Type B pancreatic cell (in vitro differentiated cells): ENCODE measurements at regions not wholly inside any gene's neighbourhood (a gene's known extent, or its start where the extent isn't known, plus 50 kb on each side); places are given as distances from the start of the nearest gene placed in this dataset.

Experiments
- DNase-seq: peaks from one replicate; pipeline ENCODE4 v3.0.0; 2021; ENCODE audit warnings: mixed read lengths; ENCODE audit not compliant: unreplicated experiment; ENCODE audit errors: extremely low spot score
- H3K27ac Mint-ChIP-seq: 2 replicates; pipeline ENCODE4 v1.8.0; 2021; ENCODE audit warnings: mild to moderate bottlenecking, mixed read lengths
- H3K27me3 Mint-ChIP-seq: 2 replicates; pipeline ENCODE4 v1.8.0; 2021; ENCODE audit warnings: mixed read lengths
- H3K36me3 Mint-ChIP-seq: 2 replicates; pipeline ENCODE4 v1.8.0; 2021; ENCODE audit warnings: mixed read lengths
- H3K4me1 Mint-ChIP-seq: one replicate; pipeline ENCODE4 v1.8.0; 2021; ENCODE audit warnings: mixed read lengths; ENCODE audit not compliant: unreplicated experiment
- H3K4me3 Mint-ChIP-seq: 2 replicates; pipeline ENCODE4 v1.8.0; 2021; ENCODE audit warnings: mild to moderate bottlenecking, mixed read lengths
- H3K9me3 Mint-ChIP-seq: 2 replicates; pipeline ENCODE4 v1.8.0; 2021; ENCODE audit warnings: mixed read lengths
- CTCF ChIP-seq: fragments of 200-600 bp; sonication (generic); conservative IDR thresholded peaks from 2 replicates; pipeline ENCODE4 v1.5.0; 2021; ENCODE audit warnings: antibody characterized with exemption, mild to moderate bottlenecking

- Mint-ChIP-seq H3K36me3 (peaks cover 3% of the 10 kb centered on the region), H3K4me3 (no peak overlapping the region), H3K4me1 (no peaks in the 10 kb centered on the region), H3K27ac (no peak overlapping the region), H3K9me3 (peaks cover 4% of the 10 kb centered on the region), H3K27me3 (no peaks in the 10 kb centered on the region)
- TF ChIP-seq CTCF: no peak
- no peak for DNase-seq
Measured at GRCh38 chr13:104071806-104072205, 1005.6 kb upstream of the SLC10A2 start.

DNA sequence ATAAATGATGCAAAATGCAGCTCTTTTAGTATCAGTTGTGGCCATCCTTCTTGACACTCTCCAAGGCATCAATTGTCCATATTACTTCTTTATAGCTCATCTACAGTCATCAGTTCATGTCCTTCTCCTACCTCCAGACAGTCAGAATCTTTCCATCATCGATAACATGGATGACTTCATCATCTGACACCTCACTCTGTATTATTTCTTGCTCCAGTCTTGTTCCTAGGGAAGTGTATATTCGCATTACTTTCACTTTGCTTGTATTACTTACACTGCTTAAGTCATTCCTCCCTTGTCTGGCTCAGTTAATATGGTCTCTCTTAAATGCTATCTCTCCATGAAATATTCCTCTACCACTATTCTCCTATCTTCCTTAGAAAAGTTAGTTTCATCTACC lies 999.1 kb upstream of the SLC10A2 start:
- DNase-seq: no peak
- TF ChIP-seq CTCF: no peak
- Mint-ChIP-seq H3K36me3 (peaks cover 5% of the 10 kb centered on the region), H3K4me1 (no peaks in the 10 kb centered on the region), H3K4me3 (no peak overlapping the region), H3K9me3 (peaks cover 5% of the 10 kb centered on the region), H3K27me3 (no peaks in the 10 kb centered on the region), H3K27ac (no peak overlapping the region)

DNA sequence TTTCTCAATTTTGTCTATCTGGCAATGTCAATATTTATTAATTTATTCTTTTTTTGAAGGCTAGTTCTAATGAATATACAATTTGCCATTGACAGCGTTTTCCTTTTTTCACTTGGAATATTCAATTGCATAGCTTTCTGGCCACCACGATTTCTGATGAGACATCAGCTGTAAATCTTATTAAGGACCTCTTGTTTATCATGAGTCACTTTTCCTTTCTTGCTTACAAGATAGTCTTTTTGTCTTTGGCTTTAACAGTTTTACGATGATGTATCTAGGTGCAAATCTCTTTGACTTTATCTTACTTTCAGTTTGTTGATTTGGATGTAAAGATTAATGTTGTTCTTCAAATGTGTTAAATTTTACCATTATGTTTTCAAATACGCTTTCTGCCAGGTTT lies 991.6 kb upstream of the SLC10A2 start:
- H3K36me3 Mint-ChIP-seq: peaks cover 5% of the 10 kb centered on the region
- H3K4me3 Mint-ChIP-seq: no peak overlapping the region
- no peak overlapping the region for H3K27ac Mint-ChIP-seq
- no peaks in the 10 kb centered on the region for H3K4me1 Mint-ChIP-seq
- H3K27me3 Mint-ChIP-seq: no peaks in the 10 kb centered on the region
- no peak for TF ChIP-seq CTCF
- H3K9me3 Mint-ChIP-seq: peaks cover 5% of the 10 kb centered on the region
- DNase-seq: no peak

DNA sequence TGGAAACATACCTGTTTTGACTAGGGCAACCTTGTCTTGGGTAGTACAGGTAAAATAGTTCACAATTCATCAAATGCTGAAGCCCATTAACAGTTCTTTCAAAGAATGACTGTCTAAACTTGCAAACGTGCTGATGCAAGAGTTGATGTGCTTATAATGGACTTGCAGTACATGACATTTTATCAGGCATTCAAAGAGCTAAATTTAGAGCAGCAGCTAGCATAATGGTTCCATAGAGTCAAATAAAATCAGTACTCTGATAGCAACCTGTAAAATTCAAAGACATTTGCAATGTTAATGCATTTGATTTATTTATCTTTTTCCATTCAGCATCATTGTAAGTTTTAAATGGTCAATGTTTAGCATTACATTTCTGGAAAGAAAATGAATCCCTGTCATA lies 979.7 kb upstream of the SLC10A2 start:
- H3K4me3 Mint-ChIP-seq: no peak overlapping the region
- no peaks in the 10 kb centered on the region for H3K36me3 Mint-ChIP-seq
- H3K4me1 Mint-ChIP-seq: no peaks in the 10 kb centered on the region
- no peak overlapping the region for H3K27ac Mint-ChIP-seq
- no peak for TF ChIP-seq CTCF
- no peaks in the 10 kb centered on the region for H3K9me3 Mint-ChIP-seq
- no peaks in the 10 kb centered on the region for H3K27me3 Mint-ChIP-seq
- DNase-seq: no peak

- no peaks in the 10 kb centered on the region for H3K9me3 Mint-ChIP-seq
- H3K4me1 Mint-ChIP-seq: no peaks in the 10 kb centered on the region
- TF ChIP-seq CTCF: no peak
- H3K27me3 Mint-ChIP-seq: no peaks in the 10 kb centered on the region
- H3K36me3 Mint-ChIP-seq: no peaks in the 10 kb centered on the region
- DNase-seq: no peak
- no peak overlapping the region for H3K4me3 Mint-ChIP-seq
- no peak overlapping the region for H3K27ac Mint-ChIP-seq
Measured at GRCh38 chr13:104043184-104043583, 977.0 kb upstream of the SLC10A2 start.

- H3K27me3 Mint-ChIP-seq: no peaks in the 10 kb centered on the region
- H3K4me1 Mint-ChIP-seq: no peaks in the 10 kb centered on the region
- no peak overlapping the region for H3K27ac Mint-ChIP-seq
- no peaks in the 10 kb centered on the region for H3K36me3 Mint-ChIP-seq
- no peak for TF ChIP-seq CTCF
- no peaks in the 10 kb centered on the region for H3K9me3 Mint-ChIP-seq
- no peak overlapping the region for H3K4me3 Mint-ChIP-seq
- no peak for DNase-seq
Measured at GRCh38 chr13:104034891-104035290, 968.7 kb upstream of the SLC10A2 start.
